ENCODE measurements at regions not wholly inside any gene's neighbourhood (a gene's known extent, or its start where the extent isn't known, plus 50 kb on each side); places are given as distances from the start of the nearest gene placed in this dataset.

DNA sequence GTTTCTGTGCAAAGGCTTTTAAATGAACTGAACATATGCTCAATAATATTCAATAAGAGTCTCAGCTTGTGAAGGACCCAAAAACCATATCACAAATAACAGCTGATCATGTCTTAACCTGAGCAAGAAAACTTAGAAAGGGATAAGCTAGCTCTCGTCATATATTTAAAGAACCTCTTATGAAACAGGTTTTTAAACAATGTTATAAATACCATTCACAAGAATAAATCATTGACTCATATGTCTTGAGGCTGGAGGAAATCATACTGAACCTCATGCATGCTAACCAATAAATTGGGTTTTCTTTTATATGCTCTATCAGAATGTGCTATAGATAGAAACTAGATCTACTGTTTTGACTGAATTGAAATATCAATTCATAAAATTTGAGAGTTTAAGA is 426.9 kb downstream of the NOVA1 start (continued):
- no peak for TF ChIP-seq CBX3 (IDR thresholded peaks at IDR 0.05; ENCODE audit: low read depth)
- TF ChIP-seq ELF1 (IDR thresholded peaks at IDR 0.05; ENCODE audit: borderline replicate concordance, low read depth) = no peak
- TF ChIP-seq YY1 (IDR thresholded peaks at IDR 0.05; ENCODE audit: extremely low read depth, insufficient replicate concordance, low read depth, low read length) = no peak
- TF ChIP-seq SP1 (IDR thresholded peaks at IDR 0.05; ENCODE audit: low read depth) = no peak
- no peak for TF ChIP-seq EZH2phosphoT487 (IDR thresholded peaks at IDR 0.05; ENCODE audit: borderline replicate concordance)
- TF ChIP-seq EZH2 (IDR thresholded peaks at IDR 0.05) = no peak
- no peak for TF ChIP-seq SRF (IDR thresholded peaks at IDR 0.05; ENCODE audit: low read depth)
- TF ChIP-seq FOSL1 (IDR thresholded peaks at IDR 0.05; ENCODE audit: low read depth) = no peak
- TF ChIP-seq, protein P1, sequence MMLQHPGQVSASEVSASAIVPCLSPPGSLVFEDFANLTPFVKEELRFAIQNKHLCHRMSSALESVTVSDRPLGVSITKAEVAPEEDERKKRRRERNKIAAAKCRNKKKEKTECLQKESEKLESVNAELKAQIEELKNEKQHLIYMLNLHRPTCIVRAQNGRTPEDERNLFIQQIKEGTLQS (IDR thresholded peaks at IDR 0.05) = no peak

DNA sequence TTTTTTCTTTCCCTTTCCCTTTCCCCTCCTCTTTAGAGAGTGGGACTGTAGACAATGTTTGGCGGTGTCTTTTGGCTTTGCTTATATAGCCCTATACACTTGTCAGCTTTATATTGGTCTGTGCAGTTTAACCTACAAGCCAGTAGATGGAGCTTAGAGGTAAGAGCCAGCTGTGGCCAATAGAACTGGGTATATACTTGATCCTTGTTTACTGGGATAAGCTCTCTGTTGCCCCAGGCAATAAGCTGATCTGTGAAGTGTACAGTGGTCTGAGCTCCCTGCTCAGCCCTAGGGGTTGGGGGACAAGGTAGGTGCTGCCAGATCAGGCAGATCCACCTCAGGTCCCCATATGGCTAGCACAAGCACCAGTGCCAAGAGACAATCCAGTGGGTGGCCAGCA is 434.1 kb downstream of the NOVA1 start:
- no peaks in the 10 kb centered on the region for H3K4me1 ChIP-seq (ENCODE audit: control insufficient read depth in 1 of 2, insufficient read depth in 2 of 2, low read length in 2 of 2)
- no peaks in the 10 kb centered on the region for H3K27me3 ChIP-seq (ENCODE audit: insufficient read depth, low read length)
- no peak overlapping the region for H3K27ac ChIP-seq (ENCODE audit: low read depth, low read length)
- no peak overlapping the region for H3K9ac ChIP-seq (ENCODE audit: low read length)
- no peak overlapping the region for H3K4me3 ChIP-seq (replicated peaks in 1 of 2; ENCODE audit: low read depth in 1 of 2, low read length in 2 of 2)
- no peaks in the 10 kb centered on the region for H4K20me1 ChIP-seq (ENCODE audit: insufficient read depth)
- ChIA-PET CTCF (no interaction called here), POLR2A (no interaction called here), RAD21 (ENCODE audit: low non-redundant PET in 1 of 2, low total read pairs in 2 of 2, uncharacterized antibody in 2 of 2, unreplicated experiment in 2 of 2) (no interaction called here)
- intact Hi-C loops (cut with micrococcal nuclease) = no loop called here
- no peak overlapping the region for H2AFZ ChIP-seq (ENCODE audit: low read depth, low read length, poor library complexity, severe bottlenecking)
- no peaks in the 10 kb centered on the region for H3K36me3 ChIP-seq (ENCODE audit: control insufficient read depth in 1 of 2, insufficient read depth in 2 of 2, low read length in 2 of 2)
- H3K9me2 ChIP-seq (ENCODE audit: insufficient read depth) = no peaks in the 10 kb centered on the region
- no TSS peak for BruUV-seq (replicated peaks)
- ATAC-seq (no peak), DNase-seq (ENCODE audit: low read depth, low spot score) (no peak)
- no peak overlapping the region for H3K4me2 ChIP-seq (ENCODE audit: low read length)
- no peaks in the 10 kb centered on the region for H3K79me2 ChIP-seq (ENCODE audit: insufficient read depth, low read length)
- H3K9me3 ChIP-seq (ENCODE audit: control insufficient read depth in 1 of 2, insufficient read depth in 1 of 2, low read depth in 1 of 2, low read length in 2 of 2) = peaks cover 14 to 21% of the 10 kb centered on the region in 2 experiments; a peak in 2 of 4 replicates
- TF ChIP-seq, protein P2, sequence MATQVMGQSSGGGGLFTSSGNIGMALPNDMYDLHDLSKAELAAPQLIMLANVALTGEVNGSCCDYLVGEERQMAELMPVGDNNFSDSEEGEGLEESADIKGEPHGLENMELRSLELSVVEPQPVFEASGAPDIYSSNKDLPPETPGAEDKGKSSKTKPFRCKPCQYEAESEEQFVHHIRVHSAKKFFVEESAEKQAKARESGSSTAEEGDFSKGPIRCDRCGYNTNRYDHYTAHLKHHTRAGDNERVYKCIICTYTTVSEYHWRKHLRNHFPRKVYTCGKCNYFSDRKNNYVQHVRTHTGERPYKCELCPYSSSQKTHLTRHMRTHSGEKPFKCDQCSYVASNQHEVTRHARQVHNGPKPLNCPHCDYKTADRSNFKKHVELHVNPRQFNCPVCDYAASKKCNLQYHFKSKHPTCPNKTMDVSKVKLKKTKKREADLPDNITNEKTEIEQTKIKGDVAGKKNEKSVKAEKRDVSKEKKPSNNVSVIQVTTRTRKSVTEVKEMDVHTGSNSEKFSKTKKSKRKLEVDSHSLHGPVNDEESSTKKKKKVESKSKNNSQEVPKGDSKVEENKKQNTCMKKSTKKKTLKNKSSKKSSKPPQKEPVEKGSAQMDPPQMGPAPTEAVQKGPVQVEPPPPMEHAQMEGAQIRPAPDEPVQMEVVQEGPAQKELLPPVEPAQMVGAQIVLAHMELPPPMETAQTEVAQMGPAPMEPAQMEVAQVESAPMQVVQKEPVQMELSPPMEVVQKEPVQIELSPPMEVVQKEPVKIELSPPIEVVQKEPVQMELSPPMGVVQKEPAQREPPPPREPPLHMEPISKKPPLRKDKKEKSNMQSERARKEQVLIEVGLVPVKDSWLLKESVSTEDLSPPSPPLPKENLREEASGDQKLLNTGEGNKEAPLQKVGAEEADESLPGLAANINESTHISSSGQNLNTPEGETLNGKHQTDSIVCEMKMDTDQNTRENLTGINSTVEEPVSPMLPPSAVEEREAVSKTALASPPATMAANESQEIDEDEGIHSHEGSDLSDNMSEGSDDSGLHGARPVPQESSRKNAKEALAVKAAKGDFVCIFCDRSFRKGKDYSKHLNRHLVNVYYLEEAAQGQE (IDR thresholded peaks at IDR 0.05; ENCODE audit: low read depth) = no peak
- TF ChIP-seq CEBPB (IDR thresholded peaks at IDR 0.05; ENCODE audit: low read depth) (no peak), EZH2 (IDR thresholded peaks at IDR 0.05) (no peak), POLR2A (IDR thresholded peaks at IDR 0.05; ENCODE audit: borderline replicate concordance, extremely low read depth, insufficient read depth, insufficient read length) (no peak), EGR1 (IDR thresholded peaks at IDR 0.05; ENCODE audit: low read depth) (no peak), POLR2AphosphoS5 (IDR thresholded peaks at IDR 0.05; ENCODE audit: low read depth, low read length) (no peak), SP1 (IDR thresholded peaks at IDR 0.05; ENCODE audit: low read depth) (no peak), YY1 (IDR thresholded peaks at IDR 0.05; ENCODE audit: extremely low read depth, insufficient replicate concordance, low read depth, low read length) (no peak), JUND (IDR thresholded peaks at IDR 0.05) (no peak), TCF7L2 (IDR thresholded peaks at IDR 0.05; ENCODE audit: borderline replicate concordance, extremely low read depth, insufficient read depth, insufficient read length) (no peak)
- TF ChIP-seq, protein P3, sequence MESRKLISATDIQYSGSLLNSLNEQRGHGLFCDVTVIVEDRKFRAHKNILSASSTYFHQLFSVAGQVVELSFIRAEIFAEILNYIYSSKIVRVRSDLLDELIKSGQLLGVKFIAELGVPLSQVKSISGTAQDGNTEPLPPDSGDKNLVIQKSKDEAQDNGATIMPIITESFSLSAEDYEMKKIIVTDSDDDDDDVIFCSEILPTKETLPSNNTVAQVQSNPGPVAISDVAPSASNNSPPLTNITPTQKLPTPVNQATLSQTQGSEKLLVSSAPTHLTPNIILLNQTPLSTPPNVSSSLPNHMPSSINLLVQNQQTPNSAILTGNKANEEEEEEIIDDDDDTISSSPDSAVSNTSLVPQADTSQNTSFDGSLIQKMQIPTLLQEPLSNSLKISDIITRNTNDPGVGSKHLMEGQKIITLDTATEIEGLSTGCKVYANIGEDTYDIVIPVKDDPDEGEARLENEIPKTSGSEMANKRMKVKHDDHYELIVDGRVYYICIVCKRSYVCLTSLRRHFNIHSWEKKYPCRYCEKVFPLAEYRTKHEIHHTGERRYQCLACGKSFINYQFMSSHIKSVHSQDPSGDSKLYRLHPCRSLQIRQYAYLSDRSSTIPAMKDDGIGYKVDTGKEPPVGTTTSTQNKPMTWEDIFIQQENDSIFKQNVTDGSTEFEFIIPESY (IDR thresholded peaks at IDR 0.05; ENCODE audit: extremely low read depth, insufficient replicate concordance, low read length) = no peak
- TF ChIP-seq, protein P4, sequence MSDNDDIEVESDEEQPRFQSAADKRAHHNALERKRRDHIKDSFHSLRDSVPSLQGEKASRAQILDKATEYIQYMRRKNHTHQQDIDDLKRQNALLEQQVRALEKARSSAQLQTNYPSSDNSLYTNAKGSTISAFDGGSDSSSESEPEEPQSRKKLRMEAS (IDR thresholded peaks at IDR 0.05) = no peak
- TF ChIP-seq, protein P1 (IDR thresholded peaks at IDR 0.05) = no peak

Measured in HCT116 (cell line).